Stimulated activated CD8-positive, alpha-beta memory T cell treated with anti-CD3 and anti-CD28 coated beads, Interleukin-7, amount 100 ng/mL, for 24 hours (primary cell): ENCODE measurements at regions not wholly inside any gene's neighbourhood (a gene's known extent, or its start where the extent isn't known, plus 50 kb on each side); places are given as distances from the start of the nearest gene placed in this dataset.

Experiments used
- DNase-seq: peaks from one replicate; pipeline ENCODE4 v3.0.0-alpha.2; 2020; ENCODE audit warnings: low read depth

GRCh38 chr12:4015225-4016091 is 142.3 kb upstream of the PARP11 start:
- no peak for DNase-seq

GRCh38 chr12:4014858-4015224 is 141.6 kb upstream of the PARP11 start:
- no peak for DNase-seq

- DNase-seq, result no peak
Measured at GRCh38 chr12:4014444-4014843, 141.2 kb upstream of the PARP11 start.

- no peak for DNase-seq
Measured at GRCh38 chr12:4012977-4013968, 140.1 kb upstream of the PARP11 start.

GRCh38 chr12:4012073-4012472 is 138.9 kb upstream of the PARP11 start:
- no peak for DNase-seq

- no peak for DNase-seq
Measured at GRCh38 chr12:4011597-4011996, 138.4 kb upstream of the PARP11 start.

GRCh38 chr12:4009979-4010704 is 136.9 kb upstream of the PARP11 start:
- no peak for DNase-seq

- no peak for DNase-seq
Measured at GRCh38 chr12:4006743-4007142, 133.5 kb upstream of the PARP11 start.

- no peak for DNase-seq
Measured at GRCh38 chr12:4005851-4006430, 132.7 kb upstream of the PARP11 start.

GRCh38 chr12:4003576-4003975 is 130.4 kb upstream of the PARP11 start:
- no peak for DNase-seq

GRCh38 chr12:4002601-4003000 is 129.4 kb upstream of the PARP11 start:
- DNase-seq, result no peak

GRCh38 chr12:4001841-4002240 is 128.6 kb upstream of the PARP11 start:
- DNase-seq, result no peak

- DNase-seq, result no peak
Measured at GRCh38 chr12:4001031-4001430, 127.8 kb upstream of the PARP11 start.

GRCh38 chr12:3999904-4000303 is 126.7 kb upstream of the PARP11 start:
- no peak for DNase-seq

- DNase-seq, result no peak
Measured at GRCh38 chr12:3998968-3999792, 126.0 kb upstream of the PARP11 start.

- no peak for DNase-seq
Measured at GRCh38 chr12:3998397-3998796, 125.2 kb upstream of the PARP11 start.

- no peak for DNase-seq
Measured at GRCh38 chr12:3996322-3996721, 123.1 kb upstream of the PARP11 start.

GRCh38 chr12:3995306-3995705 is 122.1 kb upstream of the PARP11 start:
- no peak for DNase-seq

GRCh38 chr12:3994500-3994899 is 121.3 kb upstream of the PARP11 start:
- no peak for DNase-seq

- no peak for DNase-seq
Measured at GRCh38 chr12:3992945-3993344, 119.7 kb upstream of the PARP11 start.
